HL-60 (cell line): ENCODE measurements at regions not wholly inside any gene's neighbourhood (a gene's known extent, or its start where the extent isn't known, plus 50 kb on each side); places are given as distances from the start of the nearest gene placed in this dataset.

Source experiments
- DNase-seq, 2 experiments: peaks; one replicate each; pipeline ENCODE4 v3.0.0-alpha.2; 2010 to 2020; ENCODE audit warnings: low read depth in 1 of 2, low spot score in 1 of 2
- H3K27ac ChIP-seq: fragments of 250-450 bp; sonication (Bioruptor Pico); replicated peaks from 2 replicates; pipeline ENCODE4 v1.5.1; 2020; ENCODE audit warnings: mild to moderate bottlenecking, moderate library complexity
- H3K27me3 ChIP-seq: fragments of 250-450 bp; sonication (Bioruptor Pico); 2 replicates; pipeline ENCODE4 v1.5.1; 2021; ENCODE audit warnings: mild to moderate bottlenecking, moderate library complexity; ENCODE audit not compliant: insufficient read depth, poor library complexity, severe bottlenecking
- H3K4me3 ChIP-seq: replicated peaks from 2 replicates; pipeline ENCODE4 v1.5.1; 2011; ENCODE audit warnings: mild to moderate bottlenecking, control low read depth, low read length; ENCODE audit not compliant: insufficient read depth
- GABPA ChIP-seq: IDR thresholded peaks from 2 replicates; pipeline ENCODE4 v1.6.1; 2012; ENCODE audit warnings: low read depth
- POLR2AphosphoS5 ChIP-seq: IDR thresholded peaks from 2 replicates; pipeline ENCODE4 v1.6.1; 2012; ENCODE audit warnings: low read depth
- SPI1 ChIP-seq: IDR thresholded peaks from 2 replicates; pipeline ENCODE4 v1.6.1; 2012; ENCODE audit warnings: low read depth, mild to moderate bottlenecking, borderline replicate concordance
- TF ChIP-seq, protein P1 (sequence below): IDR thresholded peaks from 2 replicates; pipeline ENCODE4 v1.6.1; 2012; ENCODE audit warnings: low read depth; ENCODE audit not compliant: insufficient replicate concordance
- TF ChIP-seq, protein P2 (sequence below): IDR thresholded peaks from one replicate; pipeline ENCODE4 v1.5.1; 2011; ENCODE audit warnings: low read length, control low read depth, inconsistent platforms; ENCODE audit not compliant: insufficient read depth

DNA sequence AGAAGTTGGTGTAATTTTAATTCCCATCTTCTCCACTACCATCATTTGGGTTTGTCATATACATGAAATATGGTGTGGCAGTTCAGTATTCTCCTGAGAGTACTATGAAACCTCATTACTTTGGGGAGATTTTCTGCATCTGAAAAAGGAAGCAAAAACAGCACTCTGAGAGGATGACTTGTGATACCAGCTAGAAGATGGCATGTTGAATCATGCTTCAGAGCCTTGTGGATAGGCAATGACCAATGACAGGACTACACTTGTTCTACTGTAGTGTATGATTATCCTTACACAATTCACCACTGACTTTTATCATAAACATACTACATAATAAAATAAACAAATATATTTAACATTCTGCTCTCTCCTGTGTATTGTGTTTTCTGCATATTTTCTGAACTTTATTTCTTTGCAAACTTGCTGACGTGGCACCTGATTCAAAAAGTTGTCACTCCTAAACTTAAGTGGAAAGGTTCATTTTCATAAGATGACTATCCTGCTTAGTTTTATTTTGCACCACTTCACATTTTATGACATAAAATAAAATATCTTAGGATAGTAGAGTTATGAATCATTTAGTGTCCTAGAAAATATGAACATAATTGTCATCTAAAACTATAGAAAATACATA, 991.3 kb downstream of the FSTL5 start:
- Histone ChIP-seq H3K27me3 (no peaks in the 10 kb centered on the region), H3K4me3 (no peak overlapping the region), H3K27ac (no peak overlapping the region)
- DNase-seq: no peak
- TF ChIP-seq, protein P1, sequence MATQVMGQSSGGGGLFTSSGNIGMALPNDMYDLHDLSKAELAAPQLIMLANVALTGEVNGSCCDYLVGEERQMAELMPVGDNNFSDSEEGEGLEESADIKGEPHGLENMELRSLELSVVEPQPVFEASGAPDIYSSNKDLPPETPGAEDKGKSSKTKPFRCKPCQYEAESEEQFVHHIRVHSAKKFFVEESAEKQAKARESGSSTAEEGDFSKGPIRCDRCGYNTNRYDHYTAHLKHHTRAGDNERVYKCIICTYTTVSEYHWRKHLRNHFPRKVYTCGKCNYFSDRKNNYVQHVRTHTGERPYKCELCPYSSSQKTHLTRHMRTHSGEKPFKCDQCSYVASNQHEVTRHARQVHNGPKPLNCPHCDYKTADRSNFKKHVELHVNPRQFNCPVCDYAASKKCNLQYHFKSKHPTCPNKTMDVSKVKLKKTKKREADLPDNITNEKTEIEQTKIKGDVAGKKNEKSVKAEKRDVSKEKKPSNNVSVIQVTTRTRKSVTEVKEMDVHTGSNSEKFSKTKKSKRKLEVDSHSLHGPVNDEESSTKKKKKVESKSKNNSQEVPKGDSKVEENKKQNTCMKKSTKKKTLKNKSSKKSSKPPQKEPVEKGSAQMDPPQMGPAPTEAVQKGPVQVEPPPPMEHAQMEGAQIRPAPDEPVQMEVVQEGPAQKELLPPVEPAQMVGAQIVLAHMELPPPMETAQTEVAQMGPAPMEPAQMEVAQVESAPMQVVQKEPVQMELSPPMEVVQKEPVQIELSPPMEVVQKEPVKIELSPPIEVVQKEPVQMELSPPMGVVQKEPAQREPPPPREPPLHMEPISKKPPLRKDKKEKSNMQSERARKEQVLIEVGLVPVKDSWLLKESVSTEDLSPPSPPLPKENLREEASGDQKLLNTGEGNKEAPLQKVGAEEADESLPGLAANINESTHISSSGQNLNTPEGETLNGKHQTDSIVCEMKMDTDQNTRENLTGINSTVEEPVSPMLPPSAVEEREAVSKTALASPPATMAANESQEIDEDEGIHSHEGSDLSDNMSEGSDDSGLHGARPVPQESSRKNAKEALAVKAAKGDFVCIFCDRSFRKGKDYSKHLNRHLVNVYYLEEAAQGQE: no peak
- TF ChIP-seq POLR2AphosphoS5: no peak
- TF ChIP-seq SPI1: no peak
- no peak for TF ChIP-seq GABPA
- TF ChIP-seq, protein P2, sequence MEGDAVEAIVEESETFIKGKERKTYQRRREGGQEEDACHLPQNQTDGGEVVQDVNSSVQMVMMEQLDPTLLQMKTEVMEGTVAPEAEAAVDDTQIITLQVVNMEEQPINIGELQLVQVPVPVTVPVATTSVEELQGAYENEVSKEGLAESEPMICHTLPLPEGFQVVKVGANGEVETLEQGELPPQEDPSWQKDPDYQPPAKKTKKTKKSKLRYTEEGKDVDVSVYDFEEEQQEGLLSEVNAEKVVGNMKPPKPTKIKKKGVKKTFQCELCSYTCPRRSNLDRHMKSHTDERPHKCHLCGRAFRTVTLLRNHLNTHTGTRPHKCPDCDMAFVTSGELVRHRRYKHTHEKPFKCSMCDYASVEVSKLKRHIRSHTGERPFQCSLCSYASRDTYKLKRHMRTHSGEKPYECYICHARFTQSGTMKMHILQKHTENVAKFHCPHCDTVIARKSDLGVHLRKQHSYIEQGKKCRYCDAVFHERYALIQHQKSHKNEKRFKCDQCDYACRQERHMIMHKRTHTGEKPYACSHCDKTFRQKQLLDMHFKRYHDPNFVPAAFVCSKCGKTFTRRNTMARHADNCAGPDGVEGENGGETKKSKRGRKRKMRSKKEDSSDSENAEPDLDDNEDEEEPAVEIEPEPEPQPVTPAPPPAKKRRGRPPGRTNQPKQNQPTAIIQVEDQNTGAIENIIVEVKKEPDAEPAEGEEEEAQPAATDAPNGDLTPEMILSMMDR: no peak

DNA sequence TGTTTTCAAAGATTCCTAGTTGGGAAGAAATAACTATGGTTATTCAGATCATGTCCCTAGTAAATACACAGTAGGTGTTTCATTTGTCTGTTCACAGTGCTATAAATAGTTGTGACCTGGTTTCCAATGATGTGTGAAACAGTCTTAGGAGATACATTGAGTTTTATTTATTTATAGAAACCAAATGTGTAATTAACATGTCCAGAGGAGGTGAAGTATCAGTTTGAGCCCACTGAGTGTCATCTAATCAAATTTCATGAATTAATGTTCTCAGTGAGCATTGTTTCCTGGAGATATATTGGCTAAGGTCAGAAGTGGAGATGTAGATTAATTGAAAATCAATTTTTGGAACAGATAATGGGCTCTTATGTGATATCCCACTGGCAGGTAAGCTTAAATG, 996.3 kb downstream of the FSTL5 start:
- Histone ChIP-seq H3K27ac (no peak overlapping the region), H3K4me3 (no peak overlapping the region), H3K27me3 (no peaks in the 10 kb centered on the region)
- no peak for DNase-seq
- TF ChIP-seq, protein P2: no peak

DNA sequence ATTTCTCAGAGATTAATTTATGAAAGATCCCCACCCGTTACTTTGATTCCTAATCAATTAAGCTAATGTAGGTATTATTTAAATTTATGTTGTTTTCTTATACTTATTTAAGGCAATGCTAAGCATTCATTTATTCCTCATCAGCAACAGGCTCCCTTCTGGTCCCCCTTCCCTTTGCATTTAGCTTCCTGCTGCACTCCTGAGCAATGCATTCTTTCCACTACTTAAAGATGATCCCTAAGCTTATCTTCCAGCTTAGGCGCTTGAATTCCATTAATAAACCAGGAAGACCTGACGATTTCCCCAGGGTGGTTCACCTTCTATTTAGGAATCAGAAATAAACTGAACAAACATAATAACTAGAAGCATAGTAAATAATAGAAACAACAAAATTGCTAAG, 1003.1 kb downstream of the FSTL5 start:
- Histone ChIP-seq H3K27me3 (no peaks in the 10 kb centered on the region), H3K27ac (no peak overlapping the region), H3K4me3 (no peak overlapping the region)
- TF ChIP-seq, protein P2: no peak
- DNase-seq: no peak

DNA sequence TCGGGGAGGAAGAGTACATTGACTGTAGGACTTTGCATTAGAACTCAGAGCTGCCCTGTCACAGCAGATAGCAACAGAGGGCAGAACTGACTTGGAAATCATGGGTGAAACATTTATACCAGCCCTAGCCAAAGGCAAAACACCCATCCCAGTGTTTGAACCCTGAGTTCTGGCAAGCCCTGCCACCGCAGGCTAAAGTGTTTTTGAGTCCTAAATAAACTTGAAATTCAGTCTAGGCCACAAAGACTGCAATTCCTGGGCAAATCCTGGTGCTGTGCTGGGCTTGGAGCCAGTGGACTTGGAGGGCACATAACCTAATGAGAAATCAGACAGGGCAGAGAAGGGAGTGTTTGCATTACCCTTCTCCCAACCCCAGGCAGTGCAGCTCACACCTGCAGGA, 1015.7 kb downstream of the FSTL5 start:
- TF ChIP-seq POLR2AphosphoS5 (no peak), GABPA (no peak), SPI1 (no peak)
- TF ChIP-seq, protein P2: no peak
- TF ChIP-seq, protein P1: no peak
- Histone ChIP-seq H3K27ac (no peak overlapping the region), H3K4me3 (no peak overlapping the region), H3K27me3 (no peaks in the 10 kb centered on the region)
- DNase-seq: no peak
